Vagina (tissue), 2 donors: ENCODE measurements at regions not wholly inside any gene's neighbourhood (a gene's known extent, or its start where the extent isn't known, plus 50 kb on each side); places are given as distances from the start of the nearest gene placed in this dataset.

Experiments used
- POLR2A ChIP-seq, 2 donors: fragments of 450-650 bp; IDR thresholded peaks; one replicate each; pipeline ENCODE4 v1.6.1; 2017; ENCODE audit warnings: antibody characterized with exemption in 2 of 2, mild to moderate bottlenecking in 2 of 2, moderate library complexity in 2 of 2
- TF ChIP-seq, protein P1 (sequence below), 3 experiments: fragments of 450-650 bp in 2 of 3; fragments of 200-600 bp in 1 of 3; sonication (generic) in 1 of 3; IDR thresholded peaks; one replicate each; pipeline ENCODE4 v1.5.1; 2017 to 2019; ENCODE audit warnings: antibody characterized with exemption in 3 of 3, mild to moderate bottlenecking in 2 of 3, moderate library complexity in 2 of 3

DNA sequence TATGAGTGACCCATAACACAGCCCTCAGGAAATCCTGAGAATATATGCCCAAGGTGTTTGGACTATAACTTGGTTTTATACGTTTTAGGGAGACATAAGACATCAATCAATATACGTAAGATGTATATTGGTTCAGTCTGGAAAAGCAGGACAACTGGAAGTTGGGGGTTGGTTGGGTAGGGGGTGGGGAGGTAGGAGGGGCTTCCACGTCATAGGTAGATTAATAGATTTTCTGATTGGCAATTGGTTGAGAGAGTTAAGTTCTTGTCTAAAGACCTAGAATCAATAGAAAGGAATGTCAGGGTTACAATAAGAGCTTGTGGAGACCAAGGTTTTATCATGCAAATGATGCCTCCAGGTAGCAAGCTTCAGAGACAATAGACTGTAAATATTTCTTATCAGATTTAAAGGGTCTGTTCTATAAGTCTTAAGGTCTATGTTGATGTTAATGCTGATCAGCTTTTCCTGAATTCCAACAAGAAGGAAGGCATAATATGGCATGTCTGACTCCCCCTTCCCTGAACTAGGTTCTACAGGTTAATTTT is 2267.7 kb upstream of the ACO1 start:
- no peak for TF ChIP-seq POLR2A (IDR thresholded peaks at IDR 0.05)
- TF ChIP-seq, protein P1, sequence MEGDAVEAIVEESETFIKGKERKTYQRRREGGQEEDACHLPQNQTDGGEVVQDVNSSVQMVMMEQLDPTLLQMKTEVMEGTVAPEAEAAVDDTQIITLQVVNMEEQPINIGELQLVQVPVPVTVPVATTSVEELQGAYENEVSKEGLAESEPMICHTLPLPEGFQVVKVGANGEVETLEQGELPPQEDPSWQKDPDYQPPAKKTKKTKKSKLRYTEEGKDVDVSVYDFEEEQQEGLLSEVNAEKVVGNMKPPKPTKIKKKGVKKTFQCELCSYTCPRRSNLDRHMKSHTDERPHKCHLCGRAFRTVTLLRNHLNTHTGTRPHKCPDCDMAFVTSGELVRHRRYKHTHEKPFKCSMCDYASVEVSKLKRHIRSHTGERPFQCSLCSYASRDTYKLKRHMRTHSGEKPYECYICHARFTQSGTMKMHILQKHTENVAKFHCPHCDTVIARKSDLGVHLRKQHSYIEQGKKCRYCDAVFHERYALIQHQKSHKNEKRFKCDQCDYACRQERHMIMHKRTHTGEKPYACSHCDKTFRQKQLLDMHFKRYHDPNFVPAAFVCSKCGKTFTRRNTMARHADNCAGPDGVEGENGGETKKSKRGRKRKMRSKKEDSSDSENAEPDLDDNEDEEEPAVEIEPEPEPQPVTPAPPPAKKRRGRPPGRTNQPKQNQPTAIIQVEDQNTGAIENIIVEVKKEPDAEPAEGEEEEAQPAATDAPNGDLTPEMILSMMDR (IDR thresholded peaks at IDR 0.05) = no peak
